Stimulated activated CD8-positive, alpha-beta memory T cell treated with anti-CD3 and anti-CD28 coated beads, Interleukin-2, amount 100 ng/mL, for 48 hours (primary cell): ENCODE measurements at regions not wholly inside any gene's neighbourhood (a gene's known extent, or its start where the extent isn't known, plus 50 kb on each side); places are given as distances from the start of the nearest gene placed in this dataset.

Experiments
- DNase-seq, 2 donors: peaks; one replicate each; pipeline ENCODE4 v3.0.0-alpha.2; 2020; ENCODE audit warnings: low read depth in 2 of 2

- DNase-seq, result no peak
These were observed 470.1 kb downstream of the IRX1 start for GRCh38 chr5:4065472-4066320.

GRCh38 chr5:4068171-4068570 lies 472.5 kb downstream of the IRX1 start:
- no peak for DNase-seq

GRCh38 chr5:4078544-4078943 lies 482.9 kb downstream of the IRX1 start:
- DNase-seq, result no peak

GRCh38 chr5:4079831-4080230 lies 484.2 kb downstream of the IRX1 start:
- DNase-seq, result no peak

GRCh38 chr5:4080370-4080769 lies 484.7 kb downstream of the IRX1 start:
- DNase-seq, result no peak

- no peak for DNase-seq
These were observed 485.4 kb downstream of the IRX1 start for GRCh38 chr5:4081059-4081458.

- DNase-seq, result no peak
These were observed 485.8 kb downstream of the IRX1 start for GRCh38 chr5:4081466-4081865.

GRCh38 chr5:4082966-4083564 lies 487.4 kb downstream of the IRX1 start:
- no peak for DNase-seq

GRCh38 chr5:4083591-4084337 lies 488.1 kb downstream of the IRX1 start:
- no peak for DNase-seq

- no peak for DNase-seq
These were observed 490.4 kb downstream of the IRX1 start for GRCh38 chr5:4086081-4086480.

- no peak for DNase-seq
These were observed 491.5 kb downstream of the IRX1 start for GRCh38 chr5:4087110-4087509.

- DNase-seq, result no peak
These were observed 493.5 kb downstream of the IRX1 start for GRCh38 chr5:4089087-4089486.

GRCh38 chr5:4093236-4093635 lies 497.6 kb downstream of the IRX1 start:
- no peak for DNase-seq

GRCh38 chr5:4093970-4094369 lies 498.3 kb downstream of the IRX1 start:
- no peak for DNase-seq

- DNase-seq, result no peak
These were observed 500.4 kb downstream of the IRX1 start for GRCh38 chr5:4095918-4096630.

GRCh38 chr5:4097199-4097598 lies 501.6 kb downstream of the IRX1 start:
- no peak for DNase-seq

- no peak for DNase-seq
These were observed 502.6 kb downstream of the IRX1 start for GRCh38 chr5:4098226-4098625.

GRCh38 chr5:4099386-4099785 lies 503.8 kb downstream of the IRX1 start:
- no peak for DNase-seq

GRCh38 chr5:4100739-4101138 lies 505.1 kb downstream of the IRX1 start:
- no peak for DNase-seq

- DNase-seq, result no peak
These were observed 505.6 kb downstream of the IRX1 start for GRCh38 chr5:4101189-4101588.

- DNase-seq, result no peak
These were observed 509.4 kb downstream of the IRX1 start for GRCh38 chr5:4104831-4105597.
